Stomach (tissue), 4 donors: ENCODE measurements at regions not wholly inside any gene's neighbourhood (a gene's known extent, or its start where the extent isn't known, plus 50 kb on each side); places are given as distances from the start of the nearest gene placed in this dataset.

Source experiments
- EP300 ChIP-seq: sonication (generic); formaldehyde crosslinking; IDR thresholded peaks from one replicate; pipeline ENCODE4 v1.6.1; 2017; ENCODE audit warnings: antibody characterized with exemption
- POLR2A ChIP-seq, 4 donors: fragments of 450-650 bp; IDR thresholded peaks; one replicate each; pipeline ENCODE4 v1.6.1; 2016; ENCODE audit warnings: antibody characterized with exemption in 4 of 4, control low read depth in 2 of 4, mild to moderate bottlenecking in 1 of 4, moderate library complexity in 1 of 4
- POLR2AphosphoS5 ChIP-seq, 3 donors: sonication (generic); formaldehyde crosslinking; IDR thresholded peaks; one replicate each; pipeline ENCODE4 v1.6.1; 2016; ENCODE audit warnings: antibody characterized with exemption in 3 of 3
- TF ChIP-seq, protein P1 (sequence below), 7 experiments: fragments of 450-650 bp in 4 of 7; fragments of 200-600 bp in 3 of 7; sonication (generic) in 3 of 7; IDR thresholded peaks; one replicate each; pipeline ENCODE4 v1.5.1; 2016 to 2019; ENCODE audit warnings: antibody characterized with exemption in 7 of 7, control low read depth in 2 of 7, mild to moderate bottlenecking in 1 of 7

DNA sequence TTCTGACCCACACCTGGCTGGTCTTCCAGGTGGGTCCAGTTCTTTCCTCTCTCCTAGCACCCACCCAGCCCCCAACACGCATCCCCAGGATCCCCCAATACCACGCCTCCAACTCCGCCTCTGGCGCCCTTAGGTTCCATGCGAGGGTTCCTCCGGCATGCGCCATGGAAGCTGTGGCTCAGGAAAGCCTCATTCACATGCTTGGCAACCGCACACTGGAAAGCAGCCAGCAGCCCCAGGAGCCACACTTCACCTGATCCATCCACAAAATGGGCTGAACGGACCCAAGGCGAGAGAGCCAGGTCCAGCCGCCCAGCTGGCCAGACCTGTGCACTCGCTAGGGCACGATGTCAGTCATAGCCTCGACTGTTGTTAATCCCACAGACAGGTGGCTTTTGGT, 161.2 kb downstream of the PSMG1 start:
- no peak for TF ChIP-seq POLR2A (IDR thresholded peaks at IDR 0.05)
- no peak for TF ChIP-seq EP300
- TF ChIP-seq, protein P1, sequence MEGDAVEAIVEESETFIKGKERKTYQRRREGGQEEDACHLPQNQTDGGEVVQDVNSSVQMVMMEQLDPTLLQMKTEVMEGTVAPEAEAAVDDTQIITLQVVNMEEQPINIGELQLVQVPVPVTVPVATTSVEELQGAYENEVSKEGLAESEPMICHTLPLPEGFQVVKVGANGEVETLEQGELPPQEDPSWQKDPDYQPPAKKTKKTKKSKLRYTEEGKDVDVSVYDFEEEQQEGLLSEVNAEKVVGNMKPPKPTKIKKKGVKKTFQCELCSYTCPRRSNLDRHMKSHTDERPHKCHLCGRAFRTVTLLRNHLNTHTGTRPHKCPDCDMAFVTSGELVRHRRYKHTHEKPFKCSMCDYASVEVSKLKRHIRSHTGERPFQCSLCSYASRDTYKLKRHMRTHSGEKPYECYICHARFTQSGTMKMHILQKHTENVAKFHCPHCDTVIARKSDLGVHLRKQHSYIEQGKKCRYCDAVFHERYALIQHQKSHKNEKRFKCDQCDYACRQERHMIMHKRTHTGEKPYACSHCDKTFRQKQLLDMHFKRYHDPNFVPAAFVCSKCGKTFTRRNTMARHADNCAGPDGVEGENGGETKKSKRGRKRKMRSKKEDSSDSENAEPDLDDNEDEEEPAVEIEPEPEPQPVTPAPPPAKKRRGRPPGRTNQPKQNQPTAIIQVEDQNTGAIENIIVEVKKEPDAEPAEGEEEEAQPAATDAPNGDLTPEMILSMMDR (IDR thresholded peaks at IDR 0.05), result no peak
- TF ChIP-seq POLR2AphosphoS5 (IDR thresholded peaks at IDR 0.05), result no peak
